ENCODE measurements at regions not wholly inside any gene's neighbourhood (a gene's known extent, or its start where the extent isn't known, plus 50 kb on each side); places are given as distances from the start of the nearest gene placed in this dataset.
A peak's percentile ranks its signal among the peaks of the same experiment; 100 is the strongest.

- Histone ChIP-seq H3K9me3 (replicated peaks in 1 of 3) (no peaks in the 10 kb centered on the region), H3K27ac (peak overlapping the region in 1 of 5 donors; percentile 26), H3K36me3 (replicated peaks in 1 of 2) (no peaks in the 10 kb centered on the region), H3K4me1 (replicated peaks in 1 of 2) (peaks cover 0 to 37% of the 10 kb centered on the region in 2 donors), H3K27me3 (no peaks in the 10 kb centered on the region), H3K4me3 (no peak overlapping the region)
- no peak for TF ChIP-seq POLR2A (IDR thresholded peaks at IDR 0.05)
- TF ChIP-seq CTCF (IDR thresholded peaks at IDR 0.05) = no peak
- peak in 5 of 7 donors; percentile 10 to 25 (median 18) for DNase-seq
- intact Hi-C loops (cut with DNase I) = loop anchor here in 1 of 2 donors (5.0 kb wide), 1 partner anchor 164 kb away; no protein-coding TSS in a partner anchor
- WGBS, 4 donors = 59 to 80% (median 71%) methylated on average over 2 of the region's 2 CpGs
Measured at GRCh38 chr11:15816260-15816871, 540.0 kb downstream of the SOX6 start.

- no peak for DNase-seq
- H3K36me3 ChIP-seq (replicated peaks in 1 of 2) = no peaks in the 10 kb centered on the region
- intact Hi-C loops (cut with DNase I) = loop anchor here in 1 of 2 donors (5.0 kb wide), 1 partner anchor 165 kb away; no protein-coding TSS in a partner anchor
- H3K27me3 ChIP-seq = no peaks in the 10 kb centered on the region
- WGBS, 4 donors = 79 to 88% (median 88%) methylated on average over 5 of the region's 5 CpGs
- no peak overlapping the region for H3K4me3 ChIP-seq
- no peak for TF ChIP-seq CTCF (IDR thresholded peaks at IDR 0.05)
- TF ChIP-seq POLR2A (IDR thresholded peaks at IDR 0.05) = no peak
- H3K4me1 ChIP-seq (replicated peaks in 1 of 2) = peaks cover 0 to 37% of the 10 kb centered on the region in 2 donors
- no peak overlapping the region for H3K27ac ChIP-seq
- H3K9me3 ChIP-seq (replicated peaks in 1 of 3) = no peaks in the 10 kb centered on the region
Measured at GRCh38 chr11:15817001-15817400, 539.3 kb downstream of the SOX6 start.

GRCh38 chr11:15818132-15818842, 538.1 kb downstream of the SOX6 start:
- WGBS, 4 donors = 36 to 42% (median 38%) methylated on average over 6 of the region's 6 CpGs

More at GRCh38 chr11:15818132-15818842, 538.1 kb downstream of the SOX6 start:
- H3K36me3 ChIP-seq (replicated peaks in 1 of 2) = no peaks in the 10 kb centered on the region
- intact Hi-C loops (cut with DNase I) = loop anchor here in 1 of 2 donors (5.0 kb wide), 1 partner anchor 166 kb away; no protein-coding TSS in a partner anchor
- H3K27me3 ChIP-seq = no peaks in the 10 kb centered on the region
- peaks cover 0 to 37% of the 10 kb centered on the region in 2 donors for H3K4me1 ChIP-seq (replicated peaks in 1 of 2)
- DNase-seq = no peak
- H3K27ac ChIP-seq = no peak overlapping the region
- H3K4me3 ChIP-seq = no peak overlapping the region
- no peaks in the 10 kb centered on the region for H3K9me3 ChIP-seq (replicated peaks in 1 of 3)
- TF ChIP-seq CTCF (IDR thresholded peaks at IDR 0.05) (no peak), POLR2A (IDR thresholded peaks at IDR 0.05) (no peak)
